GM18909 (cell line): ENCODE measurements at regions not wholly inside any gene's neighbourhood (a gene's known extent, or its start where the extent isn't known, plus 50 kb on each side); places are given as distances from the start of the nearest gene placed in this dataset.

Experiments
- ATAC-seq: cut with Tn5 transposase; IDR thresholded peaks from one replicate; pipeline ENCODE4 v1.9.1; 2021; ENCODE audit warnings: mild to moderate bottlenecking; ENCODE audit not compliant: unreplicated experiment, poor library complexity

DNA sequence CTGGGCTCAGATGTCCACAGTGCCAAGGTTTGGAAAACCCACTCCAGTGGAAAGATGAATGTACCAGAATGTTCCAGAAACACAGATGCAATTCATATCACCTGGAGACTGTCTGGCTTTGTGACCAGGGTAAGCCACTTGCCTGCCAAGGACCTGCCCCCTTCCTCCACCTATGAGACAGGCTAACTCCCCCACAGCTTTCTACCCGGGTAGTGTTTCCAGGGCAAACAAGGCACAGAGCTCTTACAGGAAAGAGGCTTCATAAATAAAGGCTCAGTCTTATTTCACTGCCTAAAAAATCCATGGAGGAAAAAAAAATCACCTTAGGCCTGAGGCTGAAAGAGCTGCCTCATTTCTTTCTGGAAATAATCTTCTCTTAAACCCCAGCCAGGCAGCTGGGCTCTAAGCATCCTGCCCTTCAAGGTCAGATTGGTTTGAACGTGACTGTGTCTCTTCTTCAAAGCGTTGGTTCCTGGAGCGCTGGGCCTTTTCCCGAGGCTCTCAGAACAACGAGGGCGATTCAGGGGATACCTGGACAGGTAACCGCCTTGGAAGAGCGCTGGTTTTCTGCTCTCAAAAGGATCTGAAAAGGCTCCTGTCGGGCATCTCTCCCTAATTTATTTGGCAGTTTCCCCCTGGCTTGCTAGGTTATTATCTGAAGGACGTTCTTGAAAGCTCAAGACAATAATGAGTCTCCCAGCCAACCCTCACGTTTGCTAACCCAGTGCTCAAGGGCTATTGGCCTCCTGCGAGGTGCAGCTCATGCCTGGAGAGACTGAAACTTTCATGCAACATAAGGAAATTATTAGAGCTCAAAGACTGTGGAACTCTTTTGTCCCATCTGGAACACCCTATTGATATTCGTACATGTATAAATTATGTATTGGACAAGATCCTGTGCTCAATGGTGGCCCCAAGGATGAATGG lies 199.2 kb upstream of the PMEPA1 start:
- ATAC-seq, result no peak

DNA sequence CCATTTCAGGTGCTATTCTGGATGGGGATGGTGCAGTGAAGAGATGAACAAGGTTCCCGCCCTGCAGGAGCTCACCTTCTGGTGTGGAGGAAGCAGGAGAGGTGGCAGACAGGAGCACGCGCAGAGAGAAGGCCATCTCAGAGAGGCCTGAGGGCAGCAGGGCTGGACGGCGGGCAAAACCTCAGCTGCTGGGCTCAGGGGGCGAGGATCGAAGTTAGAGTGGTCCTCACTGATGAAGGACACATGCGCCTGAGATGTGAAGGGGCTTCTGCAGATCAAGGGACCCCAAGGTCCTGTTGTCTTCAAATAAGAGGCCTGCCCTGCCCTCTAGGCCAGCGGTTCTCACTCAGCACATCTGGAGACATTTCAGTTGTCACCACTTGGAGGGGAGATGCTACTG lies 198.4 kb upstream of the PMEPA1 start:
- ATAC-seq, result no peak

DNA sequence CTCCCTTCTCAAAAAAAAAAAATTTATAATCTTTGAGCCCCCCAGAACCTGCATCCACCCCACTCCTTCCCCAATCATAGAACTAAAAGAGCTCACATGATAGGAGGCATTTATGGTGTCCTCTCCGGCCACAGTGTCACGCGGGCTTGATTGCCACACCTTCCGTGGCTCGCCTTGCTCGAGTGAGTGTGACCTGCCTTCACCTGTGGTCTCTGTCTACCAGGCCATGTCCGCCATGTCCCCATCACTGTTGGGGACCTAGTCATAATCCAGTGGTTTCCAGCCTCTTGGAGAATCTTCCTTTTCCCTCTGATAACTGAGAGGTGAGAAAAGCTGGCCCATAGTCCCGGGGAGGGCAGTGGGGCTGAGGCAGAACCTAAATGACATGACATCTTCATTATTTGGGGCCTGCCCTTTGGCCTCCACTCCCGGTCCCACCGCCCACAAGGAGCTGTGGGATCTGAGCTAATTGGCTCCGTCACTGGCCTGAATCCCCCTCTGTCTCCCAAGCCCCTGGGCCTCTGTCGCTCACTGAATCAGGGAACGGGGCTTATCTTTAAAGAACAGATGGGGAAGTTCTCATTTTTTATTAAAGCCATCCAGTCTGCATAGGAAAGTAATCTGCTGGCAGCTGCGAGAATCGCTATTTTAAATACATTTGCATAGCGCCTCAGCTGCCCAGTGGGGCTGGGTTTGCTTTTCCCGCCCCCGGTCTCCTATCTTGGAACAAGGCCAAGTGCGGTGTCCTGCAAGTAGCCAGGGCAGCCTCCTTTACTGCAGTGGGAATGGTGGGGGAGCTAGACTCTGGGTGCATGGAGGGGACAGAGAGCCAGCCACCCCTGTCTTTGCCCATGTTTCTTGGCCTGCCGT lies 197.6 kb upstream of the PMEPA1 start:
- no peak for ATAC-seq

DNA sequence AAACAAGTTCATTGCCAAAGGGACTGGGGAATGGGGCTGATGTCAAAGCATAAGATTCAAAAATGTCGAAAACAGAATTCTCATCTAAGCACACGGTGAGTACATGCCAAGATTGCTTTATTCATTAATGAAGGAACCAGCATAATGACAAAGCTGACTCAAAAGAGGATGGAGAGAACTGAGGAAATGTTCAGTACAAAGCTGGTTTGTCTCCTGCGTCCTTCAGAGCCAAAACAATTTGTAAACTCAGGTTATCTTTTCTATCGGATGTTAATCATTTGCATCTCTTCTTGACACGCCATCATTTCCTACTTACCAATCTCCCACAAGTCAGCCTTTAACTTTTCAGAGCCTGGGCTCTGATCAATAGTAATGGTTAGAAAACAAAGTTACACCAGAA lies 195.6 kb upstream of the PMEPA1 start:
- ATAC-seq, result no peak

DNA sequence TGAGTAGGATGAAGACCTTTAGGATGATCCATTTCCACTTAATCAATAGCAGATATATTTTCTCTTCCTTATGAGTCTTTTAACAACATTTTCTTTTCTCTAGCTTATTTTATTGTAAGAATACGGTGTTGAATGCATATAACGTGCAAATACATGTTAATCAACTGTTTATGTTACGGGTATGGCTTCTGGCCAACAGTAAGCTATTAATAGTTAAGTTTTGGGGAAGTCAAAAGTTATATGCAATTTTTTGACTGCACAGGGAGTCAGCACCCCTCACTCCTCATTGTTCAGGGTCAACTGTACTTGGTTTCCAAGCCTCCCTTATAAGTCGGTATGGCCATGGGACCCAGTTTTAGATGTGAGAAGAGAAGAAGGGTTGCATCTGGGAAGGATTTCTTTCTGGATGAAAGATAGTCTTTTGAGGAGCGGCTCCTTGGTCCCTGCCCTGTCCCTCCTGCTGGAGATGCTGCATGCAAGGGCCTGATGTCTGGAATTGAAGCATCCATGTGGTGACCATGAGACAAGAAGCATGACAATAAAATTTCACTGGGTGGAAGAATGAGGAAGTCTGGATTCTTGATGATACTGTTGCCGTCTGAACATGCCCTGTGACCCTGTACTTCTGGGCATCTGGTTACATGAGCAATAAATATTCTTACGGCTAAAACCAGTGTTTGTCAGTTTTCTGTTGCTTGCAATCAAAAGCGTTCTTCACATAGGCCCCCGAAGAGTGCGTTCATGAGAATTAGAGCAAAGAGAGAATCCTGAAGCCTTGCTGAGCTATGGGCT lies 194.7 kb upstream of the PMEPA1 start:
- ATAC-seq, result no peak

DNA sequence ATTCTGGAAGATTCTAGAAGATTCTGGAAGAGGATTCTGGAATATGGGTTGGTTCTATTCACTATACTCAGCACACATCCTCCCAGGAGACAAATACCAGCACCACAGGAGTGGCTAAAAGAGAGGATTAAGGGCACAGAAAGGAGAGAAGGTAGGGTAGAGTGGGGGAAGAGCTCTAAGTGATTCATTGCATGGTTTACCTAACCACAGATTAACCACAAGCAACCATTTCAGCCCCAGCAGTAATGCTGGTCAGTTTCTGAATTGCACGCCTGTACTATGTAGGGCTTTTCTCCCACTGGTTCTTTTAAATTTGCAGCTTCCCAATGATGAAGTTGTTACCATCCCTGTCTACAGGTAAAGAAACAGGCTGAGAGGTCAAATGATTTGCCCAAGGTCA lies 192.7 kb upstream of the PMEPA1 start:
- ATAC-seq, result peak; percentile 85

DNA sequence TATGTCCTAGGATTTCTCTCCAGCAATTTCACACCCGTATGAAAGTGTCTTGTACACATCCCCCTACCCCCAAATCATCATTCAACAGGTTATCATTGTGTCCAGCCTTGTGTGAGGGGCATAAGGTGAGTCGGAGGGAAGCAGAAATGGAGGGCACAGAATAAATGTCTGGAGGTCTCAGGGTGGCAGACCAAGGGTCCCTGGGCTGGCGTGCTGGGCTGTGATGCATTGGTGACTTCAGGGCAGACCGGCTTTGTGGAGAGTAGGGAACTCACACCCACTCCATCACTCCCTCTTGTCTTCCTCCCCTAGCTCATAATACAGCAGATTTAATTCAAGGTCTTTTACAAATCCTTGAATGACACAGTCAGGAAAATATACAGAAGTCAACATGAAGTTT lies 191.7 kb upstream of the PMEPA1 start:
- no peak for ATAC-seq

DNA sequence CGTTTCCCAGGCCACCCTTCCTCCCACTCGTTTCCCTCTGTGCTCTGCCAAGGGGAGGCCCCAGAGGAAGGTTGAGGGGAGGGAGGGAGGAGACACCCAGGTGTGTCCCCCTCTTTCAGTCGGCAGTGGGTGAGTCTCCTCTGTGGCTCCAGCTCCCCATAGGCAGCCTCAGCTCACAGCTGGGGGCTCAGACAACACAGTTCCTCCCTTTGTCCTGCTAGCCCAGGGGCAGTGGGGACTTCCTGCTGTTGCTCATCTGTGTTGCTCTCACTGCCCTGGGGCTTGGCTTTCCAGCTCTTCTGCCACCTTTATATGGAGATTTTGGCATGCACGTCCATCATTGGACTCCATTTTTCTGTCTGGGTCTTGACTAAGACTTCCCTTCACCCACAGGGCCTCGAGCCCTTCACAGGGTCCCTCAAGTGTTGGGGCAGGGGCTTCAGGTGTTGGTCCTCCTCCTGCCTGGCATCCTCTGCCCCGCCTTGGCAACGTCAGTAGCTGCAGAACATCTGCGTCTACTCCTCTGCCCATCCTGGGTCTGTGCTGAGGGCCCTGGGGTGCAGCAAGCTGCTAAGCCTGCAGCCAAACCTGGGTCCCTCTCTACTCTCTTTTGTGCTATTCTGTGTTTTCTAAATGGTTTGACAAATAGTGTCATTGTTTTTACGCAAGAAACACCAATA lies 190.6 kb upstream of the PMEPA1 start:
- ATAC-seq, result no peak

DNA sequence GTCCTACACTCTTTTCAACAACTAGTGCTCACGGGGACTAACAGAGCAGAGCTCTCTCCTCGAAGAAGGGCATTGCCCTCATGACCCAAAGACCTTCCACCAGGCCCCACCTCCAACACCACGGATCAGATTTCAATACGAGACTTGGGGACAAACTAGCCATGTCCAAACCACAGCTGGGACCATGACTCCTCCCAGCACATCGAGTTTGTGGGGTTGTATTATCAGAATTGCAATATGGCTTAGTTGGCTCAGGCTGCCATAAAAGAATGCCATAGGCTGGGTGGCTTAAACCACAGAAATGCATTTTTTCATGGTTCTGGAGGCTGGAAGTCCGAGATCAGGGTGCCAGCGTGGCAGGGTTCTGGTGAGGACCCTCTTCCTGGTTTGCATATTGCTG lies 189.7 kb upstream of the PMEPA1 start:
- no peak for ATAC-seq

DNA sequence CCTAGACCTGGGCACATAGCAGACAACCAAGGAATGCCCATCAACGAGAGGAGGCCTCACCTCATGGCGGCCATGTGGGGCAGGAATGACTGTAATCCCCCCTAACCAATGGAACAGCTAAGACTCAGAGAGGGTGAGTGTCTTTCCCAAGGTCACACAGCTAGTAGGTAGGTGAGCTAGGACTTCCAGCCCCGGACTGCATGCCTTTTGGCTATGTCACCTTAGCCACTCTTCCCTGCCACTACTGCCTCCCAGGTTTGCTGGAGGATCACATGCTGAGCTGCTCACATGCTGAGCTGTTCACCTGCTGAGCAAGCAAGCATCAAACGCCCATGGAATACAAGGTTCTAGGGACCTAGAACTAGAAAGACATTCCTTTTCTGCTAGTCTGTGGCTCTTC lies 188.5 kb upstream of the PMEPA1 start:
- no peak for ATAC-seq

DNA sequence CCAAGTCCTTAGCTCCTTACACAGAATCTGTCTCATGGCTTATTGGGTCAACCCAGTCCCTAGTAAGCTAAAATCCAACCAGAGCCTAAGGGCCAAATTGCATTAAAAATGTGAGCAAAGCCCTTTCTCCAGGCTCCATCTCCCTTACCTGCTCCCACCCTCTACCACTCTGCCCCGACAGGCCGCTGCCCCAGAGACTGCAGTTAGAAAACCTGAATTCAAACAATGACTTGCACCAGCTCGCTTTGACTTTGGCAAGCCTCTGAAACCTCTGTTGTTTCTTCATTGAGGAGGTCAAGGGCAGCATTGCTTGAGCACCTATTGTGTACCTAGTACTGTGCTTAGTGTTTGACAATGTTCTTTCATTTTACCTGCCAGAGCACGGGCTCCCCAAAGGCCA lies 188.1 kb upstream of the PMEPA1 start:
- no peak for ATAC-seq

DNA sequence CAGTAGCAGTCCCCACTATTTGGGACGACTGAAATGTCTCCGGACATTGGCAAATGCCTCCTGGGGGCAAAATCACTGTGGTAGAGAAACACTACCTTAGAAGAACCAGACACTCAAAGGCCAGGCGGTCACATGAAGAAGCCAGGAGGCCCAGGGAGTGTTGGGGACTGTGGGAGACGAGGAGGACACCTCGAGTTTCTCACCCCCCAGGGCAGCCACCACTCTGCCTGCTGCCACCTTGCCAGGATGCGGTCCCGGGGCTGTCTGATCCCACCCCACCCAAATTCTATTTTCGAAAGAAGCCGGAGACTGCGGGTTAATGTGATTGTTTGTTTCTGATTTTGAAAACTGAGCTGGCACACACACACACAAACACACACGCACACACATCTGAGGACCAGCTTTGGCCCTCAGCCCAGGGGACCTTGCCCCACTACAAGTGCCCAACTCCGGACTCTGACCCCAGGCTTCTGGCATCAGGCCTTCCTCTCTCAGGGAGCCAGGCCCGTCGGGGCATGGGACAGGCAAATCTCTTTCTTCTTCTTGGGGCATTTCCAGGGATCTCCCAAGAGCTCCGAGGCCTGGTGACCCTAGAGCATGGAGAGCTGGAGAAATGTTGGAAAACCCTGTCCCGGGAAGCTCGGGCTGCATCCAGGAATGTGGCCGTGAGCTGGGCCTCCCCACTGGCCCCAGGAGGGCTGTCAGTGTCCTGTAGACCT lies 187.5 kb upstream of the PMEPA1 start:
- no peak for ATAC-seq

DNA sequence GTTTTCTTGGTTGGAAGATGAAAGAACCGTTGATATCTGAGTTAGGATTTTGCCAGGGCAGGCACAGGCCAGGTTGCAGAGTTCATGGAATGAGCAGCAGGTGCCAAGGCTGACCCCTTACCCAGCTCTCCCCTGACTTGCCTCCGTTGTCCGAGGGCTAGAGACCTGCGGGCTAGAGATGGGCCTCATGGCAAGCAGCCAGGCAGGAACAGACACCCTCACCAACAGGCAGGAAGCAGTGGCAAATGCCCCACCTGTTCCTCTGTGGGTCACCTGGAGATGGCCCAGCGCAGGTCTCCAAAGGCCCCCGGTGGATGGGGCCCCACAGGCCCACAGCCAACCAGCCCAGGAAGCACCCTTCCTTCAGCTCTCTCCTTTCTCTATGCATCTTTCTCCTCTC lies 186.7 kb upstream of the PMEPA1 start:
- no peak for ATAC-seq

DNA sequence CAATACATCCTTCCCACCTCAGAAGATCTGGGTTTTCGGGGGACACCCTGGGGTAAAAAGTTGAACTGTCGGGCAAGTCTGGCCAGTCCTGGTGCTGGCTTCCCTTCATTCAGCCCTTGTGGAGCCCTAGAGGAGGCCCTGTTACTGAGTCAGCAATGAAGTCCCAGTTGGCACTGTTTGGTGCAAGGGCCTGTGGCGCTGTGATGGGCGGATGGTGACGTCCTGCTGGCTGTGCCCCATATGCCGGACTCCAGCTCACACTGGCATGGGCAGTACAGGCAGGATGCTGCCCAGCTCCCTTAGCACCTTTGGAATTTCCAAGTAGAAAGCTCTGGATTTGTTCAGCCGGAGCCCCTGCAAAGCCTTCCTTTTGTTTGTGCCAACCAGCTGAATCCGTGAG lies 186.2 kb upstream of the PMEPA1 start:
- no peak for ATAC-seq

DNA sequence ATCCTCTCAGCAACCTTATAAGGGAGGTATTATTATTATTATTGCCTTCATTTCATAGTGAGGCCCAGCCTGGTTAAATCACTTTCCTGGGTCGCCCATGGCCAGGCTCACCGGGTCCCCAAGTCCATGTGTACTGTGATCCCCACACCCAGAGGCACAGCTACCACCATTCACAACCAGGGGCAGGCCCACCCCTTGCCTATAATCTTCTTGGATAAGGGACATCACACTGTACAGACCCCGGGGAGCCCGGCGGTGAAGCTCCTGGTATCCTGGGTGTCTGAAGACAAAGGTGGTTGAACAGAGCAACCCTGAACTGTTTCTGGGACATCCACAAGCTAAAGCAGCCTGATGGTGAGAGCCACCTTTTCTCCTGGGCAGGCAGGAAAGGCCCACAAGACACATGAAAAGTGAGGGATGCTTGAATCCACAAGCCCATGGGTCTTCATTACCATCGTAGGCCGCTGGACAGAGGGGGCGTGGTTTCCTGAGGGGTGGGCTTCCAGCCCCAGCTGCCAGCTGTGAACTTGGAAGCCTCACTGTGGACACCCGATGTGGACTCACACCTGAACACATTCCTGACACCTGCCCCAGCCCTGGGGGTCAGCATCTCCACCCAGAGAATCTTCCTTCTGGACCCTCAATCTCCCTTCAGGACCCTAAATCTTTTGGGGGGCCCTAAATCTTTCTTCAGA lies 185.5 kb upstream of the PMEPA1 start:
- ATAC-seq, result no peak

DNA sequence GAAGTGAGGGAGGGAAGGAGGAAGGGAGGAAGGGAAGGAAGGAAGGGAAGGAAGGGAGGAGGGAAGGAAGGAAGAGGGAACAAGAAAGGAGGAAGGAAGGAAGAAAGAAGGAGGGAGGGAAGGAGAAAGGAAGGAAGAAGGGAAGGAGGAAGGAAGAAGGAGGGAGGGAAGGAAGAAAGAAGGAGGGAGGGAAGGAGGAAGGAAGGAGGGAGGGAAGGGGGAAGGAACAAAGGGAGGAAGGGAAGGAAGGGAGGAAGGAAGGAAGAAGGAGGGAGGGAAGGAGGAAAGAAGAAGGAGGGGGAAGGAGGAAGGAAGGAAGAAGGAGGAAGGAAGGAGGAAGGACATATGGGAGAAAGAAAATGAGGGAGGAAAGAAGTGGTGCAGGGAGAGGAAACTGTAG lies 184.7 kb upstream of the PMEPA1 start:
- no peak for ATAC-seq

DNA sequence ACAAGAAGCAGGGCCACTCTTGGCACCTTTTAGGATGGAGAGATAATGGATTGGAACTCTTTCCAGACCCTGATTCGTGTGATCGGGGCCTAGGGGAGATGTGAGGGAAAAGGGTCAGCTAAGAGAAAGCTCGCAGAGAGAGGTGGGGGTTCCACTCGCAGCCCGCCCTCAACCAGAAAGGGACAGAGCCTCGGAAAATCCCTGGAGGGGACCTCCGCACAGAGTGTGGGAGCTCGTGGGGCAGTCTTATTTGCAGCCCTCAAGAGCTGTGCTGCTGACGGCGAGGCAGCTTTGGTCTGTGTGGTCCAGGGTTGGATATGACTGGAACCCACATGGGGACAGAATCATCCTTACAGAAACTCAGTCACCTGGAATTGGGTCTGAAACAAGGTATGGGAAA lies 184.3 kb upstream of the PMEPA1 start:
- ATAC-seq, result no peak

DNA sequence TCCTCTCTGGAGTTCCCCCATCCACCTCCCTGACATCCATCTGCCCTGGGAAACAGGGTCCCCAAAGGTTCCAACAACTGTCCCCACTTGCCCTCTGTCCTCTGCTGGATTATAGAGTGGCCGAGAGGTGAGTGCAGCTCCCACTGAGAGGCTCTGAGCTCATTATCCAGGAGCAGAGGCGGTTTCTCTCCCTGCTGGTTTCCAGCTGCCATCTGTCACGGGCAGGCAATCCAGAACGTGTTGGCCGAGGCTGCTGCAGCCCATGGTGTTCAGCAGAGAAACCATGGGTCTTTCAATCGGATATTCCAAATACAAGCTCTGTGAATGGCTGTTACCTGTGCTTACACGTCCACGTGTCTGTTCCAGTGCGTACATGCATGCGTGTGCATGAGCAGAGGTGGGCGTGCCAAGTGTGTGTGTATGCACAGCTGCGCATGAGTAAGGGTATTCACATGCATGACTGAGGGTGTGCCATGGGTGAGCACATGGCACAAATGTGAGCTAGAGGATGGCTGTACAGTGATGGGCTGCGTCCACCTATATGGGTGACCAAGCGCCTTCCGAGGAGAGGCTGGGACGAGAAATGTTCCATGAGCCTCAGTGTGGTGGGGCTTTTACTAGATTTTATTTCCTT lies 183.7 kb upstream of the PMEPA1 start:
- no peak for ATAC-seq
